ENCODE measurements at regions not wholly inside any gene's neighbourhood (a gene's known extent, or its start where the extent isn't known, plus 50 kb on each side); places are given as distances from the start of the nearest gene placed in this dataset.

DNA sequence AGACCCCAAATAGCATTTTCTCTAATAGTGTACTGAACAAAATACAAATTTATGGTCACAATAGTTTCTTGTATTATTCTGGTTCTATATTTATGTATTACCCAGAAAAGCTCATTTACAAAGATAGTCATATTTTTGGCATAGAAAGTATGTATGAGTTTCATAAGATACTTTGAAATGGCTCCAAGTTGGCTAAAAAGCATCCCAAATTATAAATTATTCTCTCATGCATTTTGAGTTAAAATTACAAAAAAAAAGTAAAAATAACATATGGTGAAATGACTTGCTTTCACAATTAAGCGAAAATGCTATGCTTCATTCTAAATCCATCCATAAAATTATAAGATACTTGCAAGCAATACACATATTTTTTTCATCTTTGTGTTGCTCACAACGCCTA lies 530.7 kb downstream of the ZNF804A start:
- TF ChIP-seq ESRRG (CRISPR knock-in tag; IDR thresholded peaks at IDR 0.05) (no peak), CSDC2 (CRISPR knock-in tag; IDR thresholded peaks at IDR 0.05) (no peak), ZNF565 (CRISPR knock-in tag; conservative IDR thresholded peaks at IDR 0.05; ENCODE audit: low read depth) (no peak), RARB (CRISPR knock-in tag; IDR thresholded peaks at IDR 0.05) (no peak), OSR1 (CRISPR knock-in tag; IDR thresholded peaks at IDR 0.05) (no peak), SNAI2 (CRISPR knock-in tag; IDR thresholded peaks at IDR 0.05) (no peak), ZNF8 (CRISPR knock-in tag; IDR thresholded peaks at IDR 0.05) (no peak), ZFP3 (CRISPR knock-in tag; IDR thresholded peaks at IDR 0.05) (no peak), ZNF70 (CRISPR knock-in tag; IDR thresholded peaks at IDR 0.05) (no peak), BACH2 (CRISPR knock-in tag; IDR thresholded peaks at IDR 0.05; ENCODE audit: borderline replicate concordance) (no peak), ARNTL (CRISPR knock-in tag; IDR thresholded peaks at IDR 0.05; ENCODE audit: borderline replicate concordance, low read depth) (no peak), TOX (CRISPR knock-in tag; IDR thresholded peaks at IDR 0.05; ENCODE audit: borderline replicate concordance) (no peak)
- TF ChIP-seq, protein P1, sequence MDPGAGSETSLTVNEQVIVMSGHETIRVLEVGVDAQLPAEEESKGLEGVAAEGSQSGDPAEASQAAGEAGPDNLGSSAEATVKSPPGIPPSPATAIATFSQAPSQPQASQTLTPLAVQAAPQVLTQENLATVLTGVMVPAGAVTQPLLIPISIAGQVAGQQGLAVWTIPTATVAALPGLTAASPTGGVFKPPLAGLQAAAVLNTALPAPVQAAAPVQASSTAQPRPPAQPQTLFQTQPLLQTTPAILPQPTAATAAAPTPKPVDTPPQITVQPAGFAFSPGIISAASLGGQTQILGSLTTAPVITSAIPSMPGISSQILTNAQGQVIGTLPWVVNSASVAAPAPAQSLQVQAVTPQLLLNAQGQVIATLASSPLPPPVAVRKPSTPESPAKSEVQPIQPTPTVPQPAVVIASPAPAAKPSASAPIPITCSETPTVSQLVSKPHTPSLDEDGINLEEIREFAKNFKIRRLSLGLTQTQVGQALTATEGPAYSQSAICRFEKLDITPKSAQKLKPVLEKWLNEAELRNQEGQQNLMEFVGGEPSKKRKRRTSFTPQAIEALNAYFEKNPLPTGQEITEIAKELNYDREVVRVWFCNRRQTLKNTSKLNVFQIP (CRISPR knock-in tag; IDR thresholded peaks at IDR 0.05; ENCODE audit: borderline replicate concordance, low read depth) = no peak
- TF ChIP-seq, protein P2, sequence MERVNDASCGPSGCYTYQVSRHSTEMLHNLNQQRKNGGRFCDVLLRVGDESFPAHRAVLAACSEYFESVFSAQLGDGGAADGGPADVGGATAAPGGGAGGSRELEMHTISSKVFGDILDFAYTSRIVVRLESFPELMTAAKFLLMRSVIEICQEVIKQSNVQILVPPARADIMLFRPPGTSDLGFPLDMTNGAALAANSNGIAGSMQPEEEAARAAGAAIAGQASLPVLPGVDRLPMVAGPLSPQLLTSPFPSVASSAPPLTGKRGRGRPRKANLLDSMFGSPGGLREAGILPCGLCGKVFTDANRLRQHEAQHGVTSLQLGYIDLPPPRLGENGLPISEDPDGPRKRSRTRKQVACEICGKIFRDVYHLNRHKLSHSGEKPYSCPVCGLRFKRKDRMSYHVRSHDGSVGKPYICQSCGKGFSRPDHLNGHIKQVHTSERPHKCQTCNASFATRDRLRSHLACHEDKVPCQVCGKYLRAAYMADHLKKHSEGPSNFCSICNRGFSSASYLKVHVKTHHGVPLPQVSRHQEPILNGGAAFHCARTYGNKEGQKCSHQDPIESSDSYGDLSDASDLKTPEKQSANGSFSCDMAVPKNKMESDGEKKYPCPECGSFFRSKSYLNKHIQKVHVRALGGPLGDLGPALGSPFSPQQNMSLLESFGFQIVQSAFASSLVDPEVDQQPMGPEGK (CRISPR knock-in tag; IDR thresholded peaks at IDR 0.05; ENCODE audit: borderline replicate concordance) = no peak
- TF ChIP-seq, protein P3, sequence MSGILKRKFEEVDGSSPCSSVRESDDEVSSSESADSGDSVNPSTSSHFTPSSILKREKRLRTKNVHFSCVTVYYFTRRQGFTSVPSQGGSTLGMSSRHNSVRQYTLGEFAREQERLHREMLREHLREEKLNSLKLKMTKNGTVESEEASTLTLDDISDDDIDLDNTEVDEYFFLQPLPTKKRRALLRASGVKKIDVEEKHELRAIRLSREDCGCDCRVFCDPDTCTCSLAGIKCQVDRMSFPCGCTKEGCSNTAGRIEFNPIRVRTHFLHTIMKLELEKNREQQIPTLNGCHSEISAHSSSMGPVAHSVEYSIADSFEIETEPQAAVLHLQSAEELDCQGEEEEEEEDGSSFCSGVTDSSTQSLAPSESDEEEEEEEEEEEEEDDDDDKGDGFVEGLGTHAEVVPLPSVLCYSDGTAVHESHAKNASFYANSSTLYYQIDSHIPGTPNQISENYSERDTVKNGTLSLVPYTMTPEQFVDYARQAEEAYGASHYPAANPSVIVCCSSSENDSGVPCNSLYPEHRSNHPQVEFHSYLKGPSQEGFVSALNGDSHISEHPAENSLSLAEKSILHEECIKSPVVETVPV (CRISPR knock-in tag; IDR thresholded peaks at IDR 0.05) = no peak
- ATAC-seq = no peak

DNA sequence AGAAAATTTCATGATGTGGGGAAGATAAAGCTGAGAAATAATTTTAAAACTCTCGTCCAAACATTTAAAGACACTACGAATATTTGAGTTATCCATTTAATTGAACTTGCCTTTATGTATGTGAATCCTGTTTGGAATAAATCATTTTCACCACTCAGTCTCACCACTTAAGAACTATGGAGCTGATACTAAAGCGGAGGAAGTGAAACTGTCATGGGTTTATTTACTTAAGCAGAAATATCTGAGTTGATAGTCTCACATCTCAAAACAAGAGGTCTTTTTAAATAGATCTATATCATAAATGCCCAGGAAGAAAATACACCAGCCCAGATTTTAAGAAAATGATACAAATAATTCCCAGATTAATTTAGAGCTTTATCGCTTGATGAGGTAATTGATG lies 532.4 kb downstream of the ZNF804A start:
- TF ChIP-seq ZNF565 (CRISPR knock-in tag; conservative IDR thresholded peaks at IDR 0.05; ENCODE audit: low read depth) (no peak), SNAI2 (CRISPR knock-in tag; IDR thresholded peaks at IDR 0.05) (no peak), OSR1 (CRISPR knock-in tag; IDR thresholded peaks at IDR 0.05) (no peak), ARNTL (CRISPR knock-in tag; IDR thresholded peaks at IDR 0.05; ENCODE audit: borderline replicate concordance, low read depth) (no peak)
- ATAC-seq = no peak

DNA sequence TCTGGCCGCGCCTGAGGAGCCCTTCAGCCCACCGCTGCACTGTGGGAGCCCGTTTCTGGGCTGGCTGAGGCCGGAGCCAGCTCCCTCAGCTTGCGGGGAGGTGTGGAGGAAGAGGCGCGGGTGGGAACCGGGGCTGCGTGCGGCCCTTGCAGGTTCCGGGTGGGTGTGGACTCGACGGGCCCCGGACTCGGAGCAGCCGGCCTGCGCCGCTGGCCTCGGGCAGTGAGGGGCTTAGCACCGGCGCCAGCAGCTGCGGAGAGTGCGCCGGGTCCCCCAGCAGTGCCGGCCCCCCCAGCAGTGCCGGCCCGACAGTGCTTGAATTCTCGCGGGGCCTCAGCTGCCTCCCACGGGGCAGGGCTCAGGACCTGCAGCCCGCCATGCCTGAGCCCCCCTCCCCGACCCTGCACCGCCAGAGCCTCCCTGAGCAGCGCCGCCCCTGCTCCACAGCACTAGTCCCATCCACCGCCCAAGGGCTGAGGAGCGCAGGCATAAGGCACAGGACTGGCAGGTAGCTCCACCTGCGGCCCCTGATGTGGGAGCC lies 534.2 kb downstream of the ZNF804A start:
- no peak for ATAC-seq
- TF ChIP-seq TCF4 (CRISPR knock-in tag; IDR thresholded peaks at IDR 0.05; ENCODE audit: borderline replicate concordance) (no peak), PPARA (CRISPR knock-in tag; IDR thresholded peaks at IDR 0.05; ENCODE audit: borderline replicate concordance) (no peak), ESRRG (CRISPR knock-in tag; IDR thresholded peaks at IDR 0.05) (no peak), ZFP30 (CRISPR knock-in tag; IDR thresholded peaks at IDR 0.05) (no peak), ZC3H10 (CRISPR knock-in tag; IDR thresholded peaks at IDR 0.05) (no peak), BACH2 (CRISPR knock-in tag; IDR thresholded peaks at IDR 0.05; ENCODE audit: borderline replicate concordance) (no peak), ZNF8 (CRISPR knock-in tag; IDR thresholded peaks at IDR 0.05) (no peak), TOX (CRISPR knock-in tag; IDR thresholded peaks at IDR 0.05; ENCODE audit: borderline replicate concordance) (no peak), GLIS3 (CRISPR knock-in tag; IDR thresholded peaks at IDR 0.05) (no peak), RARB (CRISPR knock-in tag; IDR thresholded peaks at IDR 0.05) (no peak), ZNF565 (CRISPR knock-in tag; conservative IDR thresholded peaks at IDR 0.05; ENCODE audit: low read depth) (no peak), SNAI2 (CRISPR knock-in tag; IDR thresholded peaks at IDR 0.05) (no peak), OSR1 (CRISPR knock-in tag; IDR thresholded peaks at IDR 0.05) (no peak), ARNTL (CRISPR knock-in tag; IDR thresholded peaks at IDR 0.05; ENCODE audit: borderline replicate concordance, low read depth) (no peak)
- TF ChIP-seq, protein P4, sequence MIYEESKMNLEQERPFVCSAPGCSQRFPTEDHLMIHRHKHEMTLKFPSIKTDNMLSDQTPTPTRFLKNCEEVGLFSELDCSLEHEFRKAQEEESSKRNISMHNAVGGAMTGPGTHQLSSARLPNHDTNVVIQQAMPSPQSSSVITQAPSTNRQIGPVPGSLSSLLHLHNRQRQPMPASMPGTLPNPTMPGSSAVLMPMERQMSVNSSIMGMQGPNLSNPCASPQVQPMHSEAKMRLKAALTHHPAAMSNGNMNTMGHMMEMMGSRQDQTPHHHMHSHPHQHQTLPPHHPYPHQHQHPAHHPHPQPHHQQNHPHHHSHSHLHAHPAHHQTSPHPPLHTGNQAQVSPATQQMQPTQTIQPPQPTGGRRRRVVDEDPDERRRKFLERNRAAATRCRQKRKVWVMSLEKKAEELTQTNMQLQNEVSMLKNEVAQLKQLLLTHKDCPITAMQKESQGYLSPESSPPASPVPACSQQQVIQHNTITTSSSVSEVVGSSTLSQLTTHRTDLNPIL (CRISPR knock-in tag; IDR thresholded peaks at IDR 0.05; ENCODE audit: low read depth) = no peak
- TF ChIP-seq, protein P2 (CRISPR knock-in tag; IDR thresholded peaks at IDR 0.05; ENCODE audit: borderline replicate concordance) = no peak
- TF ChIP-seq, protein P5, sequence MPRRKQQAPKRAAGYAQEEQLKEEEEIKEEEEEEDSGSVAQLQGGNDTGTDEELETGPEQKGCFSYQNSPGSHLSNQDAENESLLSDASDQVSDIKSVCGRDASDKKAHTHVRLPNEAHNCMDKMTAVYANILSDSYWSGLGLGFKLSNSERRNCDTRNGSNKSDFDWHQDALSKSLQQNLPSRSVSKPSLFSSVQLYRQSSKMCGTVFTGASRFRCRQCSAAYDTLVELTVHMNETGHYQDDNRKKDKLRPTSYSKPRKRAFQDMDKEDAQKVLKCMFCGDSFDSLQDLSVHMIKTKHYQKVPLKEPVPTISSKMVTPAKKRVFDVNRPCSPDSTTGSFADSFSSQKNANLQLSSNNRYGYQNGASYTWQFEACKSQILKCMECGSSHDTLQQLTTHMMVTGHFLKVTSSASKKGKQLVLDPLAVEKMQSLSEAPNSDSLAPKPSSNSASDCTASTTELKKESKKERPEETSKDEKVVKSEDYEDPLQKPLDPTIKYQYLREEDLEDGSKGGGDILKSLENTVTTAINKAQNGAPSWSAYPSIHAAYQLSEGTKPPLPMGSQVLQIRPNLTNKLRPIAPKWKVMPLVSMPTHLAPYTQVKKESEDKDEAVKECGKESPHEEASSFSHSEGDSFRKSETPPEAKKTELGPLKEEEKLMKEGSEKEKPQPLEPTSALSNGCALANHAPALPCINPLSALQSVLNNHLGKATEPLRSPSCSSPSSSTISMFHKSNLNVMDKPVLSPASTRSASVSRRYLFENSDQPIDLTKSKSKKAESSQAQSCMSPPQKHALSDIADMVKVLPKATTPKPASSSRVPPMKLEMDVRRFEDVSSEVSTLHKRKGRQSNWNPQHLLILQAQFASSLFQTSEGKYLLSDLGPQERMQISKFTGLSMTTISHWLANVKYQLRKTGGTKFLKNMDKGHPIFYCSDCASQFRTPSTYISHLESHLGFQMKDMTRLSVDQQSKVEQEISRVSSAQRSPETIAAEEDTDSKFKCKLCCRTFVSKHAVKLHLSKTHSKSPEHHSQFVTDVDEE (CRISPR knock-in tag; IDR thresholded peaks at IDR 0.05) = no peak

Data from SK-N-SH treated with all-trans-retinoic acid at 6 μM for 48 hours (cell line).